NCI-H2029 (cell line): ENCODE measurements at regions not wholly inside any gene's neighbourhood (a gene's known extent, or its start where the extent isn't known, plus 50 kb on each side); places are given as distances from the start of the nearest gene placed in this dataset.
A peak's percentile ranks its signal among the peaks of the same experiment; 100 is the strongest.
"Not testable (repeated sequence)": the region's sequence is repeated elsewhere in the genome, so short reads cannot be mapped to it uniquely, and the experiment has no call there.

ENCODE experiments used
- DNase-seq: peaks from one replicate; lab custom pipeline; 2025; lab: John Stamatoyannopoulos, UW

DNA sequence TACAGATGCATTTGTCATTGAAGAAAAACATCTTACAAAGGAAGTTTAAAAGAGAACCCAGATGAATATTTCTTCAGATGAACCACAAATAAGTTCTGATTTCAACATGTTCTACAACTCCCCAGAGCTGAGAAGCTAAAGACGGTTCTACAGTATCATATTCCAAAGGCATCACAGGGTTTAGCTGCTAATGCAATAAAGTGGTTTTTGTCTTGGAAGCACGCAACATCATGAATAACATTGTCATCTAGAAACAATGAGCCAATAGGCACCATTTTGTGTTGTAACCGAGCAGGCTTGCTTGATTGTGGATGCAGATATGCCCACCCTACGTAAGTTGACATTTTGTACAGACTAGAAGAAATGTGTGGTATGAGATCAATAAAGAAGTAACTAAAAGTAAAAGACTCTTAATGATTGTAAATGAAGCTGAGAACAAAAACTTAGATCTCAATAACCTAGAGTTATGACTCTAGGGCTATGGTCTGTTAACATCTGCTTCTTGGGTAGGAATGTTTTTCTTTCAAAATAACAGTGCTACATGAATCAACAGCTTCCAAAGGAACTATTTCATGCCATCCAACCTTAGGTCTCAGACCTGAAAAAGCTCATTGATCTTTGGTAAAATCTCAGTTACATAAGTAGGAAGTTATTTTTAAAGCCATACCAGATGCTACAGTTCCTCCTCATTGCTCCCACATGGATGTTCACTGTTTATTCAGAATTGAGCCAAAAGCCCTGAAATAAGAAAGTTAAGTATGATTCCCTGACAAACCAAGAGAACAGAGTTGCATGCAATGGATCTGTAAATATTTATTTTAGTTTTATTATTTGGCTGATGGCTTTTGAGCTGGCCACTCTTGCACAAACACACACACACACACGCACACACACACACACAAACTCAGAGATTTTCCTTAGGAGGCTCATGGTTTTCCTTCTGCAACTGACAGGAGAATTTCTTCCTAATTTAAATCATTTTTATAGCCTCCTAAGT is 118.7 kb upstream of the SLCO6A1 start:
- no peak for DNase-seq

DNA sequence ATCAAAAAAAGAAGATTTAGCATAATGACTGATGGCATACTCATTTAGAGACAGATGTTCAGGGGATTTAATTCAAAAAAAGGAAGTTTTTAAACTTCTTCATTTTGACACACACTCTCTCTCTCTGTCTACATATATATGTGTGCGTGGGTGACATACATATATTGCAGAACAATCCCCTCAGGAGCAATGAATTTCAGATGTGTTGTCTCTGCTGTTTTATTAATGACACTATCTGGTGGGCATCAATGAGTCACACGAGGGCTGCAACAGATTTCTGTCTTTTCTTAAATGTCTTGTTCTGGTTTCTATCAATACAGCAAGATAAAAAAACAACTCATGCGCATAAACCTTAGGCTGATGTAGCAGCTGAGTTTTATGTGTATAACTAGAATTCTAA is 123.5 kb upstream of the SLCO6A1 start:
- no peak for DNase-seq

DNA sequence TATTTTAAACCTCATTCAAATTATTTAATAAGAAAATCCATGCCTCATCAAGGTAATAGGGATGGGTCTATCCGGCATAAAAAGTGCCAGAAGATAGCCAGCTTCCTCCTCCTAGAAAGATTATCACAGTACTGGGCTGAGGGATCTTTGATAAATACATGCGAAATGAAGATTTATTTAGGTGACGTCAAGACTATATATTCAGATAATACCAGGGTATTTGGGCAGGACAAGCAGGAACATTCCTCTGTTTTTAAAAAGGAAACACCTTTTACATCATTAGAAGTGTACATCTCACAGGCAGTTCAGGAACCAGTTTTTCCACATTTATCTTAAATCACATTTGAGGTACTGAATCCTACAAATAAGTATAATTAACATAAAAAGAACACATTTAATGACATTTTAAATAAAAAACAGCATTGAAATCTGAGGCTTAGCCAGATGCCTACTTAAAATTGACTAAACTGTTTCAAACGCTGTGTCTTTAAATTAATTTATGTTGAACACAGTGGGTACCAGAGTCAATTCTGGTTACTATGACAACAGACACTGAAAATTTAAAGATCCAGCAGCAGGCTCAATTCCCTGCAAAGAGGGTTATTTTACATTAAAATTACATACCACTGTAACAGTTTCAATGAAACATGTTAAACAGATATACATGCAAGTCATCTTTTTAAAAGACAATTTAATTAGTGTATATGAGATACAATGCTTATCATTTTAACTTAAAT is 124.7 kb upstream of the SLCO6A1 start:
- no peak for DNase-seq

DNA sequence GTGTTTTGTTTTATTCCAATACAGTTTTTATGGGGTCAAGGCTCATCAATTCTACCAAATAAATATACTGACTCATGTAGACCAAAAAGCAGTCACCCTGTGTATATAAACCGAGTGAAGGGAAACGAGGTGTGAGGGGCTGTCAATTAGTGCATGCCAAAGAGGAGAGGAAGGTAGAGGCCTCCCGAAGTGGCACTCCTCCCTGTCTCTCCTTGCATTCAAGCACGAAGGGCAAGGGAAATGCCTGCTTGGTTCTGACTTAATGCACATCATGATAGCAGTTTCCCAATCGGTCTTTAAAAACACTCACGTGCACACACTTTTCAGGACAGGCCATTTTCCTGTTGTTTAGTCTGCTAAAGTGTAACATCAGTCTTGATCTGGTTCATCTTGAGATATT is 125.6 kb upstream of the SLCO6A1 start:
- no peak for DNase-seq

DNA sequence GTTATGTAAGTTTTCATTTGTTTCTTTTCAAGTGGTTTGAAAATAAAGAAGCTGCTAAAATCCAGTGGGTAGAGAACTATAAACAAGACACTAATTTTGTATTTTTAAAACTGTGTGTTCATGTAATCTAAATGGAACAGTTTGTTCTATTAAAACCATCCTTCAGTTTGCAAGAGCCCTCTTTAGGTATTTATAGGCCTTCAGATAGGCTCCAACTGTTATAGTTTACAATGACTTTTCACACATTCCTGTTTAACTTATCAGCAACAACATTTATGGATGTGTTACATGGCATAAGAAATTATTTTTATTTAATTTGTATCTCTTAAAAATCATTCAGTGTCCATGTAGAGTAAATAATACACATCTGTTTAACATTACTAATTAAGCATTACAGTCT is 126.7 kb upstream of the SLCO6A1 start:
- no peak for DNase-seq

DNA sequence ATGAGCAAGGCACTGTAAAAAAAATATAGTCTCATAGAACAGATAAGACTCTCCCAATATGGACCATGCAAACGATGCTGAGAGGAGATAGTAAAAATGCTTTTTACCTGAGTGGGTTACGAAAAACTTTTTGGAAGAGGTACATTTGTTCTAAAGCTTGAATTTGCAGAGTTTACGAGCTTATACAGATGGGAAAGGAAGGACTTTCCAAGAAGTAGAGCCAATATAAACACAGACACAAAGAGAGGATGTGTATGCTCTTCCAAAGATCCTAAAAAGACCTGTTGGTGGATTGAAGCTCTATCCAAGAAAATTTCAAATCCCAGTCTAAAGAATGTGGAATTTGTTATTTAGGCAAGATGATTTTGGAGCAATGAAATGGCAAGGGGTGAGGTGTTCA is 127.1 kb upstream of the SLCO6A1 start:
- DNase-seq = no peak

DNA sequence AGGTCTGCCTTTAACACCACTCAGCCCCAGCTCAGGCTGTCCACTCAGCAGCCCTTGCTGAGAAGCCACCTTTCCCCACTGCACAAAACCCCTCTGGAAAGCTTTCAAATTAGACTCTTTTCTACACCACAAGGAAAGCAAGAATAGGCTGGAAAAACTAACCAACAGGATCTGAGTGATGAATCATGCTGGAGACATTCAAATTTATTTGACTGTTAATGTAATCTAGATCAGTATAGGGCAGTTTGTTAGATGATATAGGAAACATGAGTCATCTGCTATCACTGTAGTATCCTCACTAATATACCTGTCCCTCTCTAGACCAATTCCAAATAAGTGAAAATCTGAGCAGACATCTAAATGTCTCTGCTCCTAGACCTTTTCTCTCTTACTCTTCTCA is 127.8 kb upstream of the PAM start:
- DNase-seq = no peak

DNA sequence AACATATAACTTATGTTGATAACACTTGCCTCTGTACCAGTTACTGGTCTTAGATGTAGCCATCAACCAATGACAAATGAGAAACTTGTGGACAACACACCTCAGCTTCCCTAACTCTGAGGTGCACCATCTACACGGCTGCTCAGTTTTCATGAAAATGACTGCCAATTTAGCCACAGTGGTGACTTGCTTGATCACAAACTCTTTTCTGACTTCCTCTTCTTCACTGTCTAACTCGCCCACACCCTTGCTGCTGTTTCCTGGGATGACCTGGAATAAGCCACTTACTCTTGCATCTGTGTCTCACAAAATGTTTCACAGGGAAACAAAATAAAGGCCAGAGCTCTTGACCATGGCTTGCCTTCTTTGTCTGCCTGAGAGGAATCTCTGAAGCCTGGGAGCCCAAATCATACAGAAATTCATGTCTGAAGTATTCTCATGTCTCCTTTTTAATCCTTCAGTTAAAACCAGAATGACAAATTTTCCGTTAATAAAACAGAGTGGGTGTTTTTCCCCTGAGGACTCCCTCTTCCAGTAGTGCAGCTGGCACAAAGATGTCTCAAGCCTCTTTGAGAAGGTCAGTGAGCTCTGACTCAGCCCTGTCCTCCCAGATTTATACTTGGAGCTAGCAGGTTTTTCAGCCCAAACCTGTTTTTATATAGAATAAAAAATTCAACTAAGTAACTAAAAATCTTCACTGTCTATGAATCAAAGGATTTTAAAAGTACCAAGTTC is 126.5 kb upstream of the PAM start:
- DNase-seq = no peak

DNA sequence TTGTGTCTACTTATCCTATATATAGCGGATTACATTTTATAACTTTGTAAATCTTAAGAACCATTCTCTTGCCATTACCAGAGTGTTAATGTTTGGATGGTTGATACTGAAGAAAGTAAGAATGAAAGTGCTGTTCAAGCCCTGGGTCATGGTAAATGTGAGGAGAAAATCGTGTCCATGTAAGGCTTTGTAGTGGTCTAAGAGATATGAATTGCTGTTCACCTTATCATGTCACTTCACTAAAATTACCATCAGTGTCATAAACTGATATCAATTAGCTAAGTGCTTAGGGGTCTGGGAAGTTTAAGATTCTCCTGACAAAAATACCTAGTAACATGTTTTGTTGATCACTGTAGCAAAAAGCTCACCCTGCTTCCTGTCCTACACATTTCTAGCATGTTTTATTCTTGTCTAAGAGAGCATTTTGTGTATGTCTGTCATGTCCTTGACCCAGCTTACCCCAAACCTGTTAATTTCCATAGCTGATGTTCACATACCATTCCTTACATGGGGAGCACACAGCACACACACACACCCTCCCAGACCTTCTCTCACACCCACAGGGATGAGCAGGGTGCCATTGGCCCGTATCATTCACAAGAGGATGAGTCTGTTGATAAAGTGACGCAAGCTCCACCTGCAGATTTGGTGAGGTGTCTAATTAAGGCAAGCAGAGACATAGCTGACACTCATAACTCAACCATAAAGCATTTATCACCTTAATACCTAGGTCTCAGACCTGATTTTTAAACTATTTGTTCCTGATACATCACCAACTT is 125.1 kb upstream of the PAM start:
- no peak for DNase-seq

DNA sequence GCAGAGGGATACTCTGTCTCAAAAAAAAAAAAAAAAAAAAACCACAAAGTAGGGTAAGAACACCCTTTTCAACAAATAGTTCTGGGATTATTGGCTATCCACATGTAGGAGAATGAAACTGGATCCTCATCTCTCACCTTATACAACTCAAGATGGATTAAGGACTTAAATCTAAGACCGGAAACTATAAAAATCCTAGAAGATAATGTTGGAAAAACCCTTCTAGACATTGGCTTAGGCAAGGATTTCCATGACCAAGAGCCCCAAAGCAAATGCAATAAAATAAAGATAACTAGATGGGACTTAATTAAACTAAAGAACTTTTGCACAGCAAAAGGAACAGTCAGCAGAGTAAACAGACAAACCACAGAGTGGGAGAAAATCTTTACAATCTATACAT is 119.7 kb upstream of the PAM start:
- not testable (repeated sequence) for DNase-seq

DNA sequence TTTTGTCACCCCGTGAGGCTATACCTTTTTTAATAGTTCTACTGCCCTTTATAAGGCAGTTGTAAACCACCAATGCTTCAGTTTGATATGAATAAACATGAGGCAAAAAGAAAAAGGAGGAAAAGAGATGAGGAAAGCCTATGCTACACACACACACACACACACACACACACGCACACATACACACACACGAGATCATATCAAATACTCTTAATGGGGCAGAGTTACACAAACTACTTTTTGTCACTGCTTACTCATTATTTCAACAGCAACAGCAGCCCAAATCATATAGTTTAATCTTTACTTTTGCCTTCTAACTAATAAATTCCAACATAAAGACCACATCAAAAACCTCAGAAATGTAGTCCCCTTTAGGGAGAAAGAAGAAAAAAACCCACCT is 116.8 kb upstream of the PAM start:
- DNase-seq = no peak

DNA sequence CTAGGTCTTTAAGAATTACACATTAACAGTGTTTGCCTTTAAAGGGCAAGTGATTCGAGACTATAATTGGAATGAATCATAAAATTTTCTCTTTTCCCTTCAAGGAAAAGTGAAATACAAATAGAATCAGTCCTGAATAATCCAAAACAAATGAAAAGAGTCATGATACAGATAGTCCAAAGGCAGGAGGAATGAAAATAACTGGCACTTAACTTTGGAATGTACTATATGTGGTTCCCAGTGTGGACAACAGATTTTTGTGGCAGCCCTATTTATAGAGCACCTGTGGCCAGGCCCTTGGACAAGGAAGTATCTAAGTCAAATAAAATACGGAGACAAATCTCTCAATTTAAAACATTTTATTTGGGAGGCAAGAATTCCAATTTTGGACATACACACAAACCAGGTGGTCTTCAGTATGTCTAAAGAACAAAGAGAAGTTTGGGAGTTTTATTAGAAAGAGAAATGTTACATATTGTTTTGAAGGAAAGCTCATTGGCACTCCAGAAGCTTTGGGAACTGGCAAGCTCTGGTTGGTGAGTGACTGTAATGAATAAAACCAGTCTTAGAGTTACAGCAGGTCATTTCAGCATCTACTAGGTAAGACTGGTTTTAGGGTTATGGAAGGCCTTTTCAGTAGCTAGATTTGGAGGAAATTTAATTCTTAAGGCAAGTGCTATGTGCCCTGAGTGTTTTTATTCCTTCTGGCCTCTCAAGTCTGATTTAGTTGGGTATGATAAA is 116.0 kb upstream of the PAM start:
- peak; percentile 25 for DNase-seq

DNA sequence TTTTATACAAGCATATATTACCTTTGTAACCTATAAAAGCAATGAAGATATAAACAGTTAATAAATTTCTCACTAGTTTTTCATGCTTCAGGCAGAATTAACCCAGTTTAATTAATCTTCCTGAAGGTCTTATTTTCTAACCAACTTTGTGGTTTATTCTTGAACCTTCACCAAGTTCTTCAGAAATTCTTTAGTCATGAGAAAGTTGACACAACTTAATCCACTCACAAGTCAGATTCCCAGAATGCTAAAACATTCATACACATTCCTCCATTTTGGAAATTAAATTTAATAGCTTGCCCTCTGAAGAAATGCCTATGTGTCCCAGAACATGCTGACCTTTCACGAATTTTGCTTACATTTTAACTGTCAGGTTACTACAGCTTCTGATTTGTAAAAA is 105.4 kb upstream of the PAM start:
- DNase-seq = no peak

DNA sequence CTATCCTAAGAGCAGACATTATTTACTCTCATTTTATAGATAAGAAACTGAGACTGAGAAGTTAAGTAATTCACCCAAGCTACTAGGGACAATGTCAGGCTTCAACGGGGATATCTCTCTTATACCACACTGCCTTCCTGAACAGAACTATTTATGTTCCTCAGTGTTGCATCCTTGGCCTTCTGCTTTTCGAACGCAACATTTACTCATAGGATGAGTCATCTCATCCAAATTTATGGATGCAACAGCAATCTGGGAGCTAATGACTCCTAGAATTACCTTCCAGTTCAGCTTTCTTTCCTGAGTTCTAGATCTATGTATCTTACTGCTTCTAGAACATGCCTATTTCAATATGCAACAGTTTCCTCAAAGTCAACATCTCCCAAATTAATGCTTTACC is 103.6 kb upstream of the PAM start:
- DNase-seq = no peak

DNA sequence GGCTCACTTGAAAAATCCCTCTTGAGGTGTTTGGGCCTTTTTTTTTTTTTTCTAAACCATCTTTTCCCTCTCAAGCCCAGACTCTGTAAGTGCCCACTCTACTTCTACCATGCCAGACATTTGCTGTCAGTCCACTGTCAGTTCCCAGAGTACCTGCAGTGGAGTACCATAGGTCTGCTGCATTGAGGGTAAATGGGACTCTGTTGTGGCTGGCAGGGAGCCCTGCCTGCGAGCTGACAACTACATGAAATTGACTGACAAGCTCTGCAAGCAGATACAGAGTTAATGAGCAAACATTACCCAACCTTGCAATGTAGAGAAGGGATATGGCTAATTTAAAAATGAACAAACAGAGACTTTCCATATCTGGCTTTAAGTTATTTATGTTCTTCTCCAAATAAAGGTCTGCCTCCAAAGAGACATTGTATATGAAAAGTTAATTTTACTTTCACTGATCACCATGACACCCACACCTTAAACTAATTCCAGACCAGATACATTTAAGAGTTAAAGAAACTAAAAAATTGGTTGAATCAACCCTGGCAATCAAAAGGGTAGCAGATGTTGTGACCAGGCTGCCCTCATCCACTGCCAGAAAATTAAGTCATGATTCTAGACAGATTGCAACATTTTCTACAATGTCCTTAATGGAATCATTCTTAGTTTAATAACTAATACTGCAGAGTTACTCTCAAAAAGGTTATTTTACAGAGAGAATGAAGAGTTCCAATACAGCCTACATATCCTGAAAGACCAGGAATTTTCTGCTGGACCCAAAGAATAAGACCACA is 100.4 kb upstream of the PAM start:
- peak; percentile 74 for DNase-seq

DNA sequence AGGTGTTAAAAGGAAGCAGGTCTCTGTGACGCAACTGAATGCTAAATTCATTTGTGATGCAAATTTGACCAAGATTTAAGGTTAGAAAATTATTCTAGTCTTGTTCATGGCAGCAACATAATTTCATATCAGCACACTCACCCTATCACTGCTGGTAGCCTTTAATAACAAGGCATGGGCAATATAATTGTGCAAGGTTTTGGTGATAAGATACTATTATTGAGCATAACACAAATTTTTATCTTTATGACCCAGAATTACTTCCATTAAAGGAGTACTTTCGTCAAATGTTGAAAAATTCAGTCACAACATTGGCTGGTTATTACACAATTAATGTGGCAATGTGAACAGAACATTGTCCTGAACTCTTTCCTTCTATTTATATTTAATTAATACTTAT is 96.0 kb upstream of the PAM start:
- DNase-seq = no peak

DNA sequence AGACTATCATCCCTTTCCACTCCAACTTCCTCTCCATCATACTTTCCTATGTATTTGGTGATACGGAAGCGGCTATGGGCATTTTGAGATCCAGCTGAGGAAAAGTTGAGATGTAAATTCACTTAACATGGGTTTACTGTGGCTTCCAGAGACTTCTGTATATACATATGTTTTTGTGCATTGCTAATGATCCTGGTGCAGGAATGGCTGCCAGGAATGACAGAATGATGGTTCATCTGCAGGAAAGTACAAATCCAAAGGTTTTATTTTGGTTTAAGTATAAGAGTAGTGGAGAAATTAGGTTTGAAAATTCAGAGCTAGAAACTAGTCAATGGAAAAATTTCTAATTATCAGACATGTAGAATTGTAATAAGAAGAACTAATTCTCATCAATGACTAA is 95.0 kb upstream of the PAM start:
- no peak for DNase-seq

DNA sequence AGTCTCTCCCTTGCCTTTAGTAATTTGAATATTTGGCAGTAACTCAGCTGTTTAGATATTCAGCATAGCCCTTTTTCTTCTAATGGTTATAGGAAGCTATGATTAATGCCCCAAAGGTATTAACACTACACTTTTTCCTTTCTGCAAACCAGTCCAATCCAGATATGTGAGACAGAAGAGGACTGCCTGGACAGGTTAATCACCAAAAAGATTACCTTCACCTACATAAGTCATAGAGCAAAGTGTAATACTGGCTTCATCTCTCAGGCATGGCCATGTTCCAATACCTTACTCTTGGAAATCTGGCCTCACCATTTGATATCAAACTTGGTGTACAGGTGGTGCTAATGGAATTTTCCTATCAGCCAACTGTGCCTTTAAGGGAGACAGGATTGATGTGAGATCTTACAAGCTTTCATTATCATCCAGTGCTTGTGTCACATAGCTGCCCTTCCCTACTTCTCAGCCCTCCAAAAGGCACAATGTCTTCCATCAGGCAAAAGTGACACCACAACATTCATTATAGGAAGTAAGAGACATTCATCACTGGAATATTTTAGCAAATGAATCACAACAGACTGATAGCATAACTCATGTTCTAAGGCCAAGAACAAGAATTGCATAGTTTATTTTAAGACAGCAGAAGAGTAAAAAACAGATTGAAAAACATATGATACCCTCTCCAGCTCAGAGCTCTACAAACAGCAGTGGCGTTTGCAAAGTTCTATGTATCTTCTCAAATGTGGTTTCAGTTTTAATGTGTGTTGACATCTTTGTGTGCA is 91.2 kb upstream of the PAM start:
- DNase-seq = peak; percentile 41

DNA sequence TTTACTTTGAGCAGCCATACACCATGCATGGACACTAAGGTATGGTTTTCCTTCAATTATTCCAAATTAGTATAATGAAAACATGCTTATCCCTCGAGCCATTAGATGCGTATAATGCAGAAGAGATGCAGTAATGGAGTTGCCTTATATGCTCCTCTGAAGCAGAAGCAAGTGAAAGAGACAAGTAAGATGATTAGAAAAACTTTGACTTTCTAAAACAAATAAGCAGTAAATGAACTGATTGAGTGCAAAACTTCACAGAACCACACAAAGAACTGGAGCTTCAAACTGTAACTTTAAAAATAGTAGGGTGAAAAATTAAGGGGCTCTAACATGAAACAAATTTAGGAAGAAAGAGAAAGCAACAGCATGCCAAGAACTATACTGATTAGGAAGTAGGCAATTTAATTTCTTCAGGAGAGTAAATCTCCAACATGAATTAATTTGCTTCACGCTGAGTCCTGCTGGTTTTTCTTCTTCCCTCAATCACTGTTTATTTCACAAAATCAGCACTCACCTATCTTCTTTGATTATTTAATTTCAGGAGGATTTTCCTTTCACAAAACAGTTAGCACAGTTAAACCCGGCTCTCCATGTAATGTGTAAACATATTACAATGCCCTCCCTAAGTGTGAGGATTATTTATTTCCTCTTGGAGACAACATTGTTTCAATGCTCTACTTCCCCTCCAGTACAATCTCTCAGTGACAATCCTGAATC is 90.3 kb upstream of the PAM start:
- peak; percentile 52 for DNase-seq
